Adipocyte (in vitro differentiated cells): ENCODE measurements at regions not wholly inside any gene's neighbourhood (a gene's known extent, or its start where the extent isn't known, plus 50 kb on each side); places are given as distances from the start of the nearest gene placed in this dataset.
"Not testable (repeated sequence)": the region's sequence is repeated elsewhere in the genome, so short reads cannot be mapped to it uniquely, and the experiment has no call there.

Experiments used
- DNase-seq: peaks from one replicate; pipeline ENCODE4 v3.0.0-alpha.2; 2015; ENCODE audit warnings: low read depth
- H3K27me3 ChIP-seq: replicated peaks from 2 replicates; pipeline ENCODE4 v1.7.0; 2013; ENCODE audit warnings: mild to moderate bottlenecking, low read length, moderate library complexity; ENCODE audit not compliant: control insufficient read depth, insufficient read depth
- H3K36me3 ChIP-seq: 2 replicates; pipeline ENCODE4 v1.7.0; 2013; ENCODE audit warnings: low read length, mild to moderate bottlenecking, moderate library complexity; ENCODE audit not compliant: control insufficient read depth, insufficient read depth, severe bottlenecking
- H3K4me1 ChIP-seq: 2 replicates; pipeline ENCODE4 v1.7.0; 2013; ENCODE audit warnings: mild to moderate bottlenecking, low read length, moderate library complexity; ENCODE audit not compliant: control insufficient read depth, insufficient read depth
- H3K4me3 ChIP-seq: 2 replicates; pipeline ENCODE4 v1.7.0; 2013; ENCODE audit warnings: mild to moderate bottlenecking, low read length, moderate library complexity
- H3K9ac ChIP-seq: 2 replicates; pipeline ENCODE4 v1.7.0; 2013; ENCODE audit warnings: mild to moderate bottlenecking, low read length, moderate library complexity
- H3K9me3 ChIP-seq: 2 replicates; pipeline ENCODE4 v1.7.0; 2013; ENCODE audit warnings: mild to moderate bottlenecking, low read length, moderate library complexity; ENCODE audit not compliant: control insufficient read depth

- Histone ChIP-seq H3K4me3 (peak overlapping the region; percentile 76), H3K9ac (peak overlapping the region; percentile 70)
- not testable (repeated sequence) for H3K9me3 ChIP-seq, H3K4me1 ChIP-seq, H3K27me3 ChIP-seq, H3K36me3 ChIP-seq, DNase-seq
Measured at GRCh38 chr9:39463696-39464095, 108.2 kb downstream of the SPATA31A1 start.

DNA sequence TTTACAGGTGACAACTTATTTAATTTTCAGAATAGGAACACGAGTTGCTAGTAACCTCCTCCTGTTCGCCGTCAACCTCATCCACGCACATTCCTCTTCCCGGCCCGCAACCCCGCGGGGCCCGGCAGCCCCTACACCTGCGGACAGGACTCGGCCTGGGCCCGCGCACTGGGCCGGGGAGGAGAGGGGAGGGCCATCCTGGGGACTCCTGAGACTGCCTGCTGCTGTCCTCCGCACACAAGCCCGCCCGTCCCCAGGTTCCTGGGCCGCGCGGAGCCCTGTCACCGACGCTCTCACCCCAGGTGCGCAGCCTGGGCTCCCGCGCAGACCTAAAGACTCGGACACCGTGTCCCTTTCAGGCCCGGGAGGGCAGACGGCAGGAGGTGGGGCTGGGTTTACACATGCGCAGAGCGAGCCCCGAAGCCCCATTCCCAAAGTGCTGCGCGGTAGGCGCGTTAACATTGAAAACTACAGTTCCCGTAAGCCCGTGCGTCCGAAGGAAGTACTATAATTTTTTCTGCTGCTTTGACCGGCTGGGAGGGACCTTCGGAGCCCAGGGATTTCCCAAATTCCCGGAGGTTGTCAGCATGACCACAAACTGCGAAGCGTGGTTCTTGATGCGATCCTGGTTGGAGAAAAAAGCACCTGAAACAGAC lies 108.8 kb downstream of the SPATA31A1 start:
- not testable (repeated sequence) for H3K27me3 ChIP-seq, H3K36me3 ChIP-seq, H3K4me1 ChIP-seq, H3K9me3 ChIP-seq
- peak; percentile 87 for DNase-seq
- peak overlapping the region; percentile 70 for H3K9ac ChIP-seq
- peak overlapping the region; percentile 76 for H3K4me3 ChIP-seq

DNA sequence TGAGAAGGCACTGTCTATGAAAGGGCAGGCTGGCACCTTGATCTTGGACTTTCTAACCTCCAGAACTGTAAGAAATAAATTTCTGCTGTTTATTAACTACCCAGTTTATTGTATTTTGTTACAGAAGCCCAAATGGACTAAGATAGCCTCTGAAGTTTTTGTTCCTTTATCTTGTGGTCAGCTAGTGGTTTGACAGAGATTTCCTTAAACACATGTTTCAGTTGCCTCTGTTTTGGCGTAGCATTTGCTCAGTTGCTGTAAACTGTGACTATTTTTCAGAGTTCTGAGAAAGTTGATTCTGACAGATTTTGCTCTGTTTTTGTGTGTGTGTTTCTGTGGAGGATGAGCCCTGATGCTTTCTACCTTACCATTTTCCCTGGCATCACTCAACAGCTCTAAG lies 119.0 kb downstream of the SPATA31A1 start:
- H3K9ac ChIP-seq, result not testable (repeated sequence)

GRCh38 chr9:39483073-39483472 lies 127.6 kb downstream of the SPATA31A1 start:
- H3K9ac ChIP-seq, H3K4me3 ChIP-seq, H3K27me3 ChIP-seq, H3K9me3 ChIP-seq, DNase-seq, H3K36me3 ChIP-seq, H3K4me1 ChIP-seq: not testable (repeated sequence)

More for the DNA sequence above, 119.0 kb downstream of the SPATA31A1 start:
- H3K36me3 ChIP-seq, DNase-seq, H3K27me3 ChIP-seq, H3K9me3 ChIP-seq, H3K4me1 ChIP-seq, H3K4me3 ChIP-seq: not testable (repeated sequence)

GRCh38 chr9:39483880-39484279 lies 128.4 kb downstream of the SPATA31A1 start:
- not testable (repeated sequence) for H3K9me3 ChIP-seq, H3K4me3 ChIP-seq, H3K27me3 ChIP-seq, DNase-seq, H3K9ac ChIP-seq, H3K4me1 ChIP-seq, H3K36me3 ChIP-seq

DNA sequence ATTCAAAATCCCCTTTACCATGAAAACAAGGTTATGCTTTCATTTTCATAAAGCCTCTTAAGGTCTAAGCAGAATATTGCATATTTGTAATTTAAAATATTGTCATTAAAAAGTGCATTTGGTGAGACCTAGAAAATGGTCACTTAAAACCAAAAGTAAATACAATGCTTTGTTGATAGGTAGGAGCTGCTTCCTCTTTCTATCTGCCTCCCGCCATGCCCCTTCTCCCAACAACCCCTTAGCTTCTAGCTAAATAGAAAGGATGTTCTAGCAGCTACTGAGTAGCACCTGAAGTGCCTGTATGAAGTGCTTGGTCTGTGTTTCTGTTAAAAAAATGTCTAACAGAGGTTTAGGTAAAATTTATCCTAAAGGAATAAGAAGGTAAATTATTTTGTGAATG lies 128.8 kb downstream of the SPATA31A1 start:
- H3K4me1 ChIP-seq, H3K27me3 ChIP-seq, H3K36me3 ChIP-seq, H3K9me3 ChIP-seq, H3K4me3 ChIP-seq, DNase-seq, H3K9ac ChIP-seq: not testable (repeated sequence)

GRCh38 chr9:39487477-39487876 lies 132.0 kb downstream of the SPATA31A1 start:
- not testable (repeated sequence) for H3K27me3 ChIP-seq, H3K4me1 ChIP-seq, H3K4me3 ChIP-seq, H3K9ac ChIP-seq, H3K9me3 ChIP-seq, DNase-seq, H3K36me3 ChIP-seq

- H3K27me3 ChIP-seq, result not testable (repeated sequence)
Measured at GRCh38 chr9:39496248-39496647, 140.8 kb downstream of the SPATA31A1 start.

DNA sequence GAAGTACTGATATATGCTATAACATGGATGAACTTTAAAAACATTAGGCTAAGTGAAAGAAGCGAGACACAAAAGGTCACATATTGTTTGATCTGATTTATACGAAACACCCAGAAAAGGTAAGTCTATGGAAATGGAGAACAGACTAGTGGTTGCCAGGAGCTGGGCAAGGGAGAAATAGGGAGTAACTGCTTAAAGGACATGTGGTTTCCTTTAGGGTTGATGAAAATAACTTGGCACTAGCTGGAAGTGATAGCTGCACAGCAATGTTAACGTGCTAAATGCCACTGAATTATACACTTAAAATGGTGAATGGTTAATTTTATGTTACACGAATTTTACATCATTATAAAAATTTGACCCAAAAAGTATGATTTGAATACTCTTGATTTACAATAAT lies 147.7 kb downstream of the SPATA31A1 start:
- not testable (repeated sequence) for H3K36me3 ChIP-seq, DNase-seq, H3K4me3 ChIP-seq, H3K27me3 ChIP-seq, H3K9me3 ChIP-seq, H3K9ac ChIP-seq, H3K4me1 ChIP-seq

More at GRCh38 chr9:39496248-39496647, 140.8 kb downstream of the SPATA31A1 start:
- not testable (repeated sequence) for H3K36me3 ChIP-seq, DNase-seq, H3K4me3 ChIP-seq, H3K4me1 ChIP-seq, H3K9ac ChIP-seq, H3K9me3 ChIP-seq

GRCh38 chr9:39527387-39528029 lies 172.0 kb downstream of the SPATA31A1 start:
- not testable (repeated sequence) for H3K9me3 ChIP-seq, H3K9ac ChIP-seq, H3K4me3 ChIP-seq, H3K4me1 ChIP-seq, H3K27me3 ChIP-seq, DNase-seq, H3K36me3 ChIP-seq

GRCh38 chr9:39532597-39532996 lies 177.1 kb downstream of the SPATA31A1 start:
- DNase-seq, H3K9me3 ChIP-seq, H3K36me3 ChIP-seq, H3K27me3 ChIP-seq, H3K4me3 ChIP-seq, H3K4me1 ChIP-seq, H3K9ac ChIP-seq: not testable (repeated sequence)
